Left ventricle myocardium inferior (tissue), 1 donor: ENCODE measurements at regions not wholly inside any gene's neighbourhood (a gene's known extent, or its start where the extent isn't known, plus 50 kb on each side); places are given as distances from the start of the nearest gene placed in this dataset.

Source experiments
- DNase-seq: peaks from one replicate; pipeline ENCODE4 v3.0.0-alpha.2; 2020
- H3K27ac ChIP-seq: fragments of 200-600 bp; replicated peaks from 2 replicates; pipeline ENCODE4 v1.8.0; 2021
- H3K27me3 ChIP-seq: fragments of 200-600 bp; 2 replicates; pipeline ENCODE4 v1.8.0; 2021; ENCODE audit warnings: low read depth
- H3K36me3 ChIP-seq: fragments of 200-600 bp; 2 replicates; pipeline ENCODE4 v1.8.0; 2021
- H3K4me1 ChIP-seq: fragments of 200-600 bp; 2 replicates; pipeline ENCODE4 v1.8.0; 2021
- H3K4me3 ChIP-seq: fragments of 200-600 bp; 2 replicates; pipeline ENCODE4 v1.8.0; 2021; ENCODE audit warnings: mild to moderate bottlenecking, moderate library complexity
- H3K9me3 ChIP-seq: fragments of 200-600 bp; replicated peaks from 2 replicates; pipeline ENCODE4 v1.8.0; 2021
- CTCF ChIP-seq: fragments of 200-600 bp; IDR thresholded peaks from 2 replicates; pipeline ENCODE4 v1.8.0; 2021; ENCODE audit warnings: antibody characterized with exemption, mild to moderate bottlenecking, borderline replicate concordance
- intact Hi-C: fragments of 100-400 bp; cut with micrococcal nuclease; formaldehyde crosslinking; loops from one replicate; pipeline ENCODE4 v1.11.0; 2022
- donor health status: DM: no; HTN: yes; CAD: no; lungs with severe emphysema.

DNA sequence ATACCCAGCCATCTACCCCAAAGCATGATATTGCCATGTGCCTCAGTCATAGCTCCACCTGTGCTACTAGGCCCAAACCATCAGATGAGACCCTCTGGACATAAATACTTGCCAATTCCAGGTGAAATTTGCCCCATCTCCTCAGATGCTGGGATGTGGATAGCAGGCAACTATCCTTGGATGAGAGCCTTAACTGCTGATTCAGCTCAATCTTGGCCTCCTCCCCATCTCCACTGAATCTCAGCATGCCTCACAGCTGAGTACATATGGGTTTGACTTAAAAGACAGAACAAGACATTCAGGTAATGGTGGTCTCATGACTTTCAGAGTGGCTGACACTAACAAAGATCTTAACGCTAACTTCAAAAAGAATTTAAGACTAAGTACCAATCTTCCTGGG, 50.8 kb upstream of the KLHL13 start:
- no peak for DNase-seq
- TF ChIP-seq CTCF, result no peak
- no peaks in the 10 kb centered on the region for H3K4me1 ChIP-seq
- no peaks in the 10 kb centered on the region for H3K27me3 ChIP-seq
- H3K9me3 ChIP-seq, result no peaks in the 10 kb centered on the region
- no peak overlapping the region for H3K4me3 ChIP-seq
- H3K27ac ChIP-seq, result no peak overlapping the region
- no peaks in the 10 kb centered on the region for H3K36me3 ChIP-seq
- intact Hi-C loops, result no loop called here

- no peak for TF ChIP-seq CTCF
- intact Hi-C loops, result no loop called here
- Histone ChIP-seq H3K9me3 (no peaks in the 10 kb centered on the region), H3K27ac (no peak overlapping the region), H3K36me3 (no peaks in the 10 kb centered on the region), H3K27me3 (no peaks in the 10 kb centered on the region), H3K4me3 (no peak overlapping the region), H3K4me1 (no peaks in the 10 kb centered on the region)
- no peak for DNase-seq
Measured at GRCh38 chrX:118171356-118171755, 54.7 kb upstream of the KLHL13 start.

DNA sequence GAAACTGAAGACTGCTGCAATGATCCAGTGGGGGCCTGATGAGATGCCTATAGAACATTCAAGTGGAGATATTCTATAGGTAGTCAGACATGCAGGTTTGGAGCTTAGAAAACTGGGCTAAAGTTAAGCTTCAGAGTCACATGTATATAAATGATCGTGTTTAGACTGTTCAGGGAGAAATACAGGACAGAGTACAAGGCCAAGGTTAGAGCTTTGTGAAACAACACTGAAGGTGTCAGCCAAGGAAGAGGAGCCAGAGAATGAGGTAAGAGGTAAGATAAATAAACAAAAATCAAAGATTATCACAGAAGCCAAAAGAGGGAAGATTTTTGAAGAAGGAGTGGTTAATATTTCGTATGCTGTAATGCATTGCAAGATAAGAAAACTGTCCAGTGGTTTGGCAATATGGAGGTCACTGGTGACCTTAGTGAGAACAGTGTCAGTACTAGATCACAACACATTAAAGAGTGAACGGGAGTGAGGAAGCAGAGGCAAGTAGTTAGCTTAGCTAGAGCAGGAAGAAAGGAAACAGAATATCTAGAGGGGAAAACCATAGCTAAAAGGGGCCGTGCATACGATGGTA, 58.0 kb upstream of the KLHL13 start:
- Histone ChIP-seq H3K4me1 (no peaks in the 10 kb centered on the region), H3K9me3 (no peaks in the 10 kb centered on the region), H3K27ac (no peak overlapping the region), H3K4me3 (no peak overlapping the region), H3K27me3 (no peaks in the 10 kb centered on the region), H3K36me3 (no peaks in the 10 kb centered on the region)
- no peak for TF ChIP-seq CTCF
- intact Hi-C loops, result no loop called here
- no peak for DNase-seq

GRCh38 chrX:118177708-118178107, 61.1 kb upstream of the KLHL13 start:
- H3K9me3 ChIP-seq, result no peaks in the 10 kb centered on the region
- intact Hi-C loops, result no loop called here
- no peak for TF ChIP-seq CTCF
- no peak overlapping the region for H3K4me3 ChIP-seq
- no peaks in the 10 kb centered on the region for H3K27me3 ChIP-seq
- no peak for DNase-seq
- H3K36me3 ChIP-seq, result no peaks in the 10 kb centered on the region
- no peaks in the 10 kb centered on the region for H3K4me1 ChIP-seq
- no peak overlapping the region for H3K27ac ChIP-seq

DNA sequence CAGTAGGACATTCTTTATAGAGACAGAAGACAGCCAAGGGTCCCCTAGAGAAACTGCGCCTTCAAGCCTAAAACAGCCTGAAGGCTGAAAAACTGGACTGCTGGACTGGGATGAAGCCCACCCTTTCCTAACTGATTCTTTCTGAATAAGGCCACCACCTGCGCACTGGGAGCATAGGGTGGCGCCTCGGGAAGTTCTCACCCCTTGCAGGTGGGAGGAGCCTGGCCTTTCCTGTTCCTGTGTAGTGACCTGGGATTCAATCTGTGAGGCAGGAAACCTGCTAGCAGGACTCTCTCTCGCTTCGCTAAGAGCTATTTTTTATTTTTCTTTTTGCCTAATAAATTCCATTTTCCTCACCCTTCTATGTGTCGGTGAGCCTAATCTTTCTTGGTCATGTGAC, 61.8 kb upstream of the KLHL13 start:
- no peak for TF ChIP-seq CTCF
- H3K27me3 ChIP-seq, result no peaks in the 10 kb centered on the region
- DNase-seq, result no peak
- no peak overlapping the region for H3K4me3 ChIP-seq
- intact Hi-C loops, result no loop called here
- peaks cover 1% of the 10 kb centered on the region for H3K9me3 ChIP-seq
- no peaks in the 10 kb centered on the region for H3K4me1 ChIP-seq
- no peaks in the 10 kb centered on the region for H3K36me3 ChIP-seq
- no peak overlapping the region for H3K27ac ChIP-seq

DNA sequence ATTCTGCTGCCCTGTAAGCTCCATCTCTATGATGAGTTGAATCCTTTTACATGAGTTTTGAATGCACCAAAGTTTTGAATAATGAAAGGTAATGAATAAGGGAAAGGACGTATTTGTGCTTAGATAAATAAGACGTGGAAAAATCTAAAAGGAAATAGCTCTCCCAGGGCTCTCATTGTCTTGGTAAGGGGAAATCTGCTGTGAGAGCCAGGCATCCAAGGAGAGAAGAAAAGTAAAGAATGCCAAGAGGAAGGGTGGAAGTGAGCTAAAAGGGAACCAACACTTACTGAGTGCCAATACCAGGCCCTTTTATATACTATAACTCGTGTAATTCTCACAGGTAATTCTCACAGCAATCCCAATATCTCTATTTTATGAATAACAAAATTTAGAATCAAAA, 62.6 kb upstream of the KLHL13 start:
- Histone ChIP-seq H3K36me3 (no peaks in the 10 kb centered on the region), H3K4me1 (no peaks in the 10 kb centered on the region), H3K4me3 (no peak overlapping the region), H3K27me3 (no peaks in the 10 kb centered on the region), H3K9me3 (peaks cover 4% of the 10 kb centered on the region), H3K27ac (no peak overlapping the region)
- DNase-seq, result no peak
- TF ChIP-seq CTCF, result no peak
- intact Hi-C loops, result no loop called here
